ENCODE measurements at regions not wholly inside any gene's neighbourhood (a gene's known extent, or its start where the extent isn't known, plus 50 kb on each side); places are given as distances from the start of the nearest gene placed in this dataset.

GRCh38 chr22:18731075-18731666 is 119.5 kb upstream of the RIMBP3 start:
- no peak overlapping the region for H3K4me2 ChIP-seq (ENCODE audit: insufficient read depth, low read length)
- DNase-seq (ENCODE audit: extremely low read depth in 1 of 4, low spot score in 3 of 4) (no peak), FAIRE-seq (no peak), ATAC-seq (no peak)
- H3K4me3 ChIP-seq: no peak overlapping the region
- no TSS peak for BruUV-seq (replicated peaks)
- H3K36me3 ChIP-seq (ENCODE audit: control insufficient read depth, insufficient read depth, low read length): no peaks in the 10 kb centered on the region
- no peaks in the 10 kb centered on the region for H3K27me3 ChIP-seq (ENCODE audit: control insufficient read depth in 2 of 2, insufficient read depth in 2 of 2, low read length in 2 of 2)
- ChIA-PET POLR2A (no interaction called here), CTCF (ENCODE audit: low intra/inter-chr PET ratio) (no interaction called here)
- H4K20me1 ChIP-seq (replicated peaks; ENCODE audit: control insufficient read depth, insufficient read depth, low read length): no peaks in the 10 kb centered on the region
- H3K9ac ChIP-seq (ENCODE audit: insufficient read depth in 1 of 2, low read depth in 2 of 2, low read length in 2 of 2): no peak overlapping the region
- H3K9me3 ChIP-seq (replicated peaks; ENCODE audit: control insufficient read depth, insufficient read depth, low read depth, low read length): peaks cover 2% of the 10 kb centered on the region; the same call in 1 of the 2 replicates
- intact Hi-C loops (cut with micrococcal nuclease): no loop called here
- no peaks in the 10 kb centered on the region for H3K4me1 ChIP-seq (replicated peaks in 1 of 2; ENCODE audit: control insufficient read depth in 2 of 2, insufficient read depth in 2 of 2, low read length in 2 of 2)
- H3K9me1 ChIP-seq (ENCODE audit: control insufficient read depth, insufficient read depth, low read length): no peaks in the 10 kb centered on the region
- no peaks in the 10 kb centered on the region for H3K79me2 ChIP-seq (ENCODE audit: control insufficient read depth, insufficient read depth, low read length)
- no peak overlapping the region for H2AFZ ChIP-seq (ENCODE audit: low read depth, low read length)
- no peak overlapping the region for H3K27ac ChIP-seq (ENCODE audit: extremely low read depth, low read depth, low read length)
- in situ Hi-C loops (cut with MboI): no loop called here
- TF ChIP-seq SRSF7 (optimal IDR thresholded peaks at IDR 0.05; ENCODE audit: low read depth, low read length) (no peak), ZNF140 (CRISPR knock-in tag; IDR thresholded peaks at IDR 0.05) (no peak), NFIC (IDR thresholded peaks at IDR 0.05) (no peak), ARNT (IDR thresholded peaks at IDR 0.05) (no peak), ZNF609 (CRISPR knock-in tag; IDR thresholded peaks at IDR 0.05; ENCODE audit: borderline replicate concordance) (no peak), ZNF133 (CRISPR knock-in tag; IDR thresholded peaks at IDR 0.05) (no peak), PRPF4 (IDR thresholded peaks at IDR 0.05; ENCODE audit: insufficient read depth, low read depth, low read length, poor library complexity, severe bottlenecking) (peak; percentile 51)
- TF ChIP-seq, protein P1, sequence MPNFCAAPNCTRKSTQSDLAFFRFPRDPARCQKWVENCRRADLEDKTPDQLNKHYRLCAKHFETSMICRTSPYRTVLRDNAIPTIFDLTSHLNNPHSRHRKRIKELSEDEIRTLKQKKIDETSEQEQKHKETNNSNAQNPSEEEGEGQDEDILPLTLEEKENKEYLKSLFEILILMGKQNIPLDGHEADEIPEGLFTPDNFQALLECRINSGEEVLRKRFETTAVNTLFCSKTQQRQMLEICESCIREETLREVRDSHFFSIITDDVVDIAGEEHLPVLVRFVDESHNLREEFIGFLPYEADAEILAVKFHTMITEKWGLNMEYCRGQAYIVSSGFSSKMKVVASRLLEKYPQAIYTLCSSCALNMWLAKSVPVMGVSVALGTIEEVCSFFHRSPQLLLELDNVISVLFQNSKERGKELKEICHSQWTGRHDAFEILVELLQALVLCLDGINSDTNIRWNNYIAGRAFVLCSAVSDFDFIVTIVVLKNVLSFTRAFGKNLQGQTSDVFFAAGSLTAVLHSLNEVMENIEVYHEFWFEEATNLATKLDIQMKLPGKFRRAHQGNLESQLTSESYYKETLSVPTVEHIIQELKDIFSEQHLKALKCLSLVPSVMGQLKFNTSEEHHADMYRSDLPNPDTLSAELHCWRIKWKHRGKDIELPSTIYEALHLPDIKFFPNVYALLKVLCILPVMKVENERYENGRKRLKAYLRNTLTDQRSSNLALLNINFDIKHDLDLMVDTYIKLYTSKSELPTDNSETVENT (CRISPR knock-in tag; IDR thresholded peaks at IDR 0.05): no peak
- TF ChIP-seq, protein P2, sequence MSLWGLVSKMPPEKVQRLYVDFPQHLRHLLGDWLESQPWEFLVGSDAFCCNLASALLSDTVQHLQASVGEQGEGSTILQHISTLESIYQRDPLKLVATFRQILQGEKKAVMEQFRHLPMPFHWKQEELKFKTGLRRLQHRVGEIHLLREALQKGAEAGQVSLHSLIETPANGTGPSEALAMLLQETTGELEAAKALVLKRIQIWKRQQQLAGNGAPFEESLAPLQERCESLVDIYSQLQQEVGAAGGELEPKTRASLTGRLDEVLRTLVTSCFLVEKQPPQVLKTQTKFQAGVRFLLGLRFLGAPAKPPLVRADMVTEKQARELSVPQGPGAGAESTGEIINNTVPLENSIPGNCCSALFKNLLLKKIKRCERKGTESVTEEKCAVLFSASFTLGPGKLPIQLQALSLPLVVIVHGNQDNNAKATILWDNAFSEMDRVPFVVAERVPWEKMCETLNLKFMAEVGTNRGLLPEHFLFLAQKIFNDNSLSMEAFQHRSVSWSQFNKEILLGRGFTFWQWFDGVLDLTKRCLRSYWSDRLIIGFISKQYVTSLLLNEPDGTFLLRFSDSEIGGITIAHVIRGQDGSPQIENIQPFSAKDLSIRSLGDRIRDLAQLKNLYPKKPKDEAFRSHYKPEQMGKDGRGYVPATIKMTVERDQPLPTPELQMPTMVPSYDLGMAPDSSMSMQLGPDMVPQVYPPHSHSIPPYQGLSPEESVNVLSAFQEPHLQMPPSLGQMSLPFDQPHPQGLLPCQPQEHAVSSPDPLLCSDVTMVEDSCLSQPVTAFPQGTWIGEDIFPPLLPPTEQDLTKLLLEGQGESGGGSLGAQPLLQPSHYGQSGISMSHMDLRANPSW (CRISPR knock-in tag; IDR thresholded peaks at IDR 0.05): no peak

Measured in K562 (cell line).